GM03348 (cell line): ENCODE measurements at regions not wholly inside any gene's neighbourhood (a gene's known extent, or its start where the extent isn't known, plus 50 kb on each side); places are given as distances from the start of the nearest gene placed in this dataset.
A peak's percentile ranks its signal among the peaks of the same experiment; 100 is the strongest.

Source experiments
- DNase-seq: peaks from one replicate; pipeline ENCODE4 v3.0.0; 2012; ENCODE audit warnings: low spot score

DNA sequence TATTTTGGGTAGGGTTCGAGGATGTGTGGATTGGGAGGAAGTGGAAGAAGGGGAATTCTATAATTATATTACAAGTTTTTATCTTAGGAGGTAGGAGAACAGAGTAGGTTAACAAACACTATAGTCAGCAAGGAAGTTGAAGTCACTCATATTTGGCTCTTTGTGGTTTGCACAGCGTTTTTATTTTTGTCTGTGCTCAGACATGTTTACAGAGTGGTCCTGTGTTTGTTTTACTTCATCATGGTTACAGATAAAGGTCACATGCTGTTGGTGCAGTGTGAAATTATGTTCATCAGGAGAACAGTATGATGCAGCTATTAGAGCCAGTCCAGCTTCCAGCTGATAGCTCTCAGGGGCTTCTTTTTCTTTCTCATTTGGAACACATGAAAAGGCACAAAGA is 299.9 kb upstream of the SFRP2 start:
- no peak for DNase-seq

DNA sequence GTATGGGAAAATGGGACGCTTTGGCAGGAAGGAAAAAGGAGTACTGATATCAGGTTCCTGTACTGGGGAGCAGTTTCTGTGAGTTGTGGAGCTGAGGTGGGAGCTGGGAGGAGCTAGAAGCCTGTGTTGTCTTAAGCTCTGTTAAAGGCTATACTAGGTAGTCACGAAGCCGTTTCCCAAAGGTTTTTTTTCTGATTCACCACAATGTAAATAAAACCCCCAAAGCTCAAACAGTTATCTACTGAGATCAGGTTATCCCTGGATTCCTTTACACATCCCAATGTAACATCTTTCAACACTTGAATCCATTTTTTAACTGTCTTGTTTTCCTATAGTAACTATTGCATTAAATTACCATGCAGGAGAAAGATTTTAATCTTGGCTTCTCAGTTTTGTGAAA is 297.4 kb upstream of the SFRP2 start:
- DNase-seq, result no peak

DNA sequence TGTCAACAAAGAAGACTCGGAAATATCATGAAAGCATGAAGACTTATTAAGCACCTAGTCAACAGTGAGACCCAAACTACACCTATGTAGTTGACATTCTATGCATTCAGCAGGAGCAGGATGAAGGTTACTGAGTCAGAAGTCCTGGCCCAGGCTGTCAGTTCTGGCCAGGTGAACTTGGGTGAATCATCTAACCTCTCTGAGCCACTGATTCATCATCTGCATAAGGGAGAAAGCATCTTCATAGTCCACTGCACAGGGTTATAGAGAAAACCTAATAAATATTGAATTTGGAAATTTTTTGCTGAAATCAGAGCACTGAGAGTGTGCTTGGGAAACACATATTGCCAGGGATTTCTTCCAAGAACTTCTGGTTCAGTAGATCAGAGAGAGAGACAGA is 296.0 kb upstream of the SFRP2 start:
- no peak for DNase-seq

DNA sequence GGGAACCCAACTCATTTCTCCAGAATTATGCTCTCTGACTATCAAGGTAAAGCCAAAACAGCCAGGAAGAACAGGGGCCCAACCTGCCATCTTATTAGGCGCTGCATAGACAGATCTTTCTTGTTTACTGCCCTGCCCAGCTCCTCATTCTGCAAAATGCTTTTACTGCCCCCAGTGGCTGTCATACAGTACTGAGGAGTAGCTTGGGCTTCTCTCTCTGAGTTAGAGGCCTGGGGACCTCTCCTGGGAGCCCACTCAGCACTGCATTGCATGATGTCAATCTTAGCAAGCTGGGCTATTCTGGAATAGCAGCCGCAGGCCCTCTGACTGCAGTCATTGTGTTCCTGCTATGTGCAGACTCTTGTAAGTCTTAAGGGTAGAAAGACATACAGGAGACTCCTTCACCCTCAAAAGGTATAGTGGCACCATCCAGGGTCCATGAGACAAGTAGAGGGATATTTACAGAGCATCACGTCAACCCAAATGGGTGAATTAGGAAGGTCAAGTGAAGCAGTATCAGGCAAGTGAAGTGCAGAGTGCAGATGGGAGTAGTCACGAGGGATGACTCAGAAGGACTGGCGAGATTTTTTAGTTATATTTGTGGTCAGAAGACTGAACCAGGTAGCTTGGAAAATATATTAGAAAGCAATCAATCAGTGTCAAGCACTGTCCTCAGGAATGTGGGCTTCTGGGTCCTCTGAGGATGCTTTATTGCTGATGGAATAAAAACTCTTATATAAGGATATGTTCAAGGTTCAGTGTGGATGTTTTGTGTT is 294.1 kb upstream of the SFRP2 start:
- no peak for DNase-seq

DNA sequence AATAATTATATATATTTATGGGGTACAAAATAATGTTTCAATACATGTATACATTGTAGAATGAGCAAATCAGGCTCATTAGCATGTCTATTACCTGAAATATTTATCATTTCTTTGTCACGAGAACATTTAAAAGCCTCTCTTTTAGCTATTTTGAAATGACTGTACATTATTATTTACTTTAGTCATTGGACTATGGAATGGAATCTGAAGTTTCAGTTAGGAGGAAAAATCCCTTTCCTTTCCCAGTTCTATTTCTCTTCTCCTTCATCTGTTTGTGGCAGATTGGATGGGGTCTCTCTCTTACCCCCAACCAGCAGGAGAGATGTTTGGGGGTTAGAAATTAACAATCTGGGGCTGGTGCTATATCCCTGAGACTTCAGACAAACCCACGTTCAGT is 292.5 kb upstream of the SFRP2 start:
- no peak for DNase-seq

DNA sequence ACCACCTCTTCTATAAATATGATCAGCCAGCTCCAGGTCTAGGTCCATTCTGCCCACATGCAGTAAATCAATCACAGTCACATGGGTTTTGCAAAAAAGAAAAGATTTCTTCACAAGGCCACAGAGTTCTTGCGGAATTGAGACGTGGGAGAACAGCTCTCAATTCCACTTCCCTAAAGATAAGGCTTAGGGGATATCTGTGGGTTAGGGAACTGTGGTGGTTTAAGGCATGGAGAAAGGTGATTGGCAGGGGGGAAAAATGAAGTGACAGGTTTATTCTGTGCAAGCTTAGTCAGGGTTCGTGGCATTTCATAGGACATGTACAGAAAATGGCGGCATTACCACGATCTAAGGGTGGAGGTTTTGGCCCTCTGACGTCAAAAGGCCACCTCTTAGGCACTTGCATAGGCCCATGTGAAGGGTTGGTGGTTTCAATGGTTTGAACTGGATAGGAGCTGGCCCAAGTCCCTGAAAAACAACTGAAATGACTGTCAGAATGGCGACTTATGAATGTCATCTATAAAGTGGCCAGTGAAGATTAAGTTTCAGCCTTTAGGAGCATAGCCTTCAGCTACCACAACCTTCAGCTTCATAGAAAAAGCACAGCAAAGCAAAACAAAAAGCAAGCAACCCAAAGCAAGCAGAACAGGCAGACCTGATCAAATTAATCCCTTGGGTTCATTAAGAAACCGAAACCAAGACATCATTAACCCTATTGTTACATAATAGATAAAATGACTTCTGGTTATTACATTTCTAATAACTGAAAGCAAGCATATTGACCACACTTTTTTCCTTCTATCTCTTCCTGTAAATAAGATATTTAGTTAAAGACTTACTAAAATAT is 289.8 kb upstream of the SFRP2 start:
- DNase-seq, result no peak

DNA sequence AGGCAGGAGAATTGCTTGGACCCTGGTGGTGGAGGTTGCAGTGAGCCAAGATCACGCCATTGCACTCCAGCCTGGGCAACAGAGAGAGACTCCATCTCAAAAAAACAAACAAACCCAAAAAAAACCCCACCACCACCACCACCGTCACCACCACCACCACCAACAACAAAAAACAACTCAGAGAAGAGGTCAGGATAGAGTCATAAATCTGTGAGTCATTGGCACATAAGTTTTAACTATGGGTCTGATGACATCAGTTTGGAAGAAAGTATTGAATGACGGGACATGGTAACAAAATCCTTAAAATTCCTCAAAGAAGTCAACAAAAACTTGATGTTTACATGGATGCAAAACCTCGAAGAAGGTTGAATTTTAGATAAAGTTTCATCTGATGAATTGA is 288.0 kb upstream of the SFRP2 start:
- no peak for DNase-seq

DNA sequence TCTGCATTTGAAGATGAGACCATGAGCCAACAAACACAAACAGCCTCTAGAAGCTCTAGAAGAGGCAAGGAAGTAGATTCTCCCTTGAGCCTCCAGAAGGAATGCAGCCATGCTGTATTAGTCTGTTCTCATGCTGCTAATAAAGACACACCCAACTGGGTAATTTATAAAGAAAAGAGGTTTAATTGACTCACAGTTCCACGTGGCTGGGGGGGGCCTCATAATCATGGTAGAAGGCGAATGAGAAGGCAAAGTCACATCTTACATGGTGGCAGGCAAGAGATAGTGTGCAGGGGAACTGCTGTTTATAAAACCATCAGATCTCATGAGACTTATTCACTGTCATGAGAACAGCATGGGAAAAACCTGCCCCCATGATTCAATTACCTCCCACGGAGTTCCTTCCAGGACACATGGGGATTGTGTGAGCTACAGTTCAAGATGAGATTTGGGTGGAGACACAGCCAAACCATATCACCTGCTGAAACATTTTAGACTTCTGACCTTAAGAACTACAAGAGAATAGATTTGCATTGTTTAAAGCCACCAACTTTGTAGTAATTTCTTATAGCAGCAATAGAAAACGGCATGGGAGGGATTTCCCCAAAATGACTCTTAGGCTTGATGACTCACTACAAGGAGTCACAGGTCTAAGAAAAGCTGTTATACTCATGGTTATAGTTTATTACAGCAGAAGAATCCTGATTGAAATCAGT is 284.4 kb upstream of the SFRP2 start:
- peak; percentile 72 for DNase-seq

DNA sequence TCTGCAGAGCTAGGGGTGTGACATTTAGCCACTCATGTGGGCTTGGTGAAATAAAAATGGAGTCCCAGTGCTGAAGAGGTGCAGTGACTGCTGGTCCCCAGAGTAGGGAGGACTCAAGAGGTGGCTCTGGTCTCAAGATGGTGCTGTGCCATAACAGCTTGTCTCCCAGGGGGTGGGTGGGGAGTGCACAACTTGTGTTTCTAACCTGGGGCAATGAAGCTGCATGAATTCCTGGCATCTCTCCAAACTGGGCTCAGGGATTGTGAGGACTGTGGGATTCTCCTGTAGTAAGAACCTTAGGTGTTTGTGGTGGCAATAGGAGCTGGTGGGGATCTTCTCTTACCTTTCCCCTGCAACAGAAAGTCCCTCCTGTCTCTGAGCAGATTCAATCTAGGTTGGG is 278.9 kb upstream of the SFRP2 start:
- DNase-seq, result no peak

DNA sequence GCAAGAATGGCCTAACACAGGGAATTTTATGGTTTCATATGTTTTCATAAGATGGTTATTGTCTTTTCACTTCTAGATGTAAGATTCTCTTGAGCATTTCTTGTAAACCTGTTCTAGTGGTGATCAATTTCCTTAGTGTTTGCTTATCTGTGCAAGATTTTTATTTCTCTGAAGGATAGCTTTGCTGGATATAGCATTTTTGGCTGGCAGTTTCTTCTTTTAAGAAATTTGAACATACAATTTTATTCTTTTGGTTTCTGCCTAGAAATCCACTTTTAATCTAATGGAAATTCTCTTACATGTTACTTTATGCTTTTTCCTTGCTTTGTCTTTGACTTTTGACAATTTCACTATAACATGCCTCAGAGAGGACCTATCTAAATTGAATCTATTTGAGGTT is 276.5 kb upstream of the SFRP2 start:
- DNase-seq, result no peak

DNA sequence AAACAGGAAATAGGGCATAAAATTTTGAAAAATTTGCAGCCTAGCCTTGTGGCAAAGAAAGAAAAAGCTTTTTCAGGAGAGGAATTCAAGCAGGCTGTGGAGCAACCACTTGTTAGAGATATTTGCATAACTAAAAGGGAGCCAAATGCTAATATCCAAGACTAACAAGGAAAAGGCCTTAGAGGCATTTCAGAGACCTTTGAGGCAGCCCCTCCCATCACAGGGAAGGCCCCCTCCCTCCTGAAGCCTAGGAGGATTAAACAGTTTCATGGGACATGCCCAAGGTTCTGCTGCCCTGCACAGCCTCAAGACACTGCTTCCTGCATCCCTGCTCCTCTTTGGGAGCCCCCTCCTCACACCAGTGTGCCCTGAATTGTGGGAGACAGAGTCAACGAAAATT is 275.4 kb upstream of the SFRP2 start:
- no peak for DNase-seq

DNA sequence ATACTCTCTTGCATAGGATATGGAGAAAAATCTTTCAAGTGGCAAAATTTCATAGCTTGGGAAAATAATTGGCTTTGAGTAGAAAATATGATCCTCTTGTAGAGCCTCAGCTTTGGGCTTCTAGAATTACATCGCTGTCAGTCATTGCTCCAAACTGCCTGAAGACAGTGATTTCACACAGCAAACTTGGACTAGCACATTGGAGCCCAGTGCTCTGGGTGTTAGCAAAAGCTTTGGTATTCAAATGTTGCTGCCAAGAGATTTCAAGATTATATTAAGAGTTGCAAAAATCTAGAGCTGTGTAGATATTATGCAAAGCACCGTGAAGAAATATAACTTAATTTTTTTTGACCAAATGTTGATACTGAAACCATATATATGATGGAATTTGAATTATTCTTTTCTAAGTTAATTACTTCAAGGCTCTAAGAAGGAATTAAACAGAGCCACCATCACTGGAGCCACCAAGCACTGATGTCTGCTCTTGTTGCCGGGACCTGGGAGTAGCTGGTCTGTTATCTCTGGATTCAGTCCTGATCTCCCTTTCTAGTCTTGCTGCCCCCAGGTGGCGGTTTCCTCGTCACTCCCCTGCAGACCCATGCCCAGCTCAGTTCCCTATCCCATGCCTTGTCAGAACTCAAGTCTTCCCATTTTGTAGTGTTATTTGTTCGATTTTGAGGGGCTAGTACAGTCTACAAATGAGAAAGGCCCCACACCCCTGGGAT is 260.7 kb upstream of the SFRP2 start:
- DNase-seq, result peak; percentile 89

DNA sequence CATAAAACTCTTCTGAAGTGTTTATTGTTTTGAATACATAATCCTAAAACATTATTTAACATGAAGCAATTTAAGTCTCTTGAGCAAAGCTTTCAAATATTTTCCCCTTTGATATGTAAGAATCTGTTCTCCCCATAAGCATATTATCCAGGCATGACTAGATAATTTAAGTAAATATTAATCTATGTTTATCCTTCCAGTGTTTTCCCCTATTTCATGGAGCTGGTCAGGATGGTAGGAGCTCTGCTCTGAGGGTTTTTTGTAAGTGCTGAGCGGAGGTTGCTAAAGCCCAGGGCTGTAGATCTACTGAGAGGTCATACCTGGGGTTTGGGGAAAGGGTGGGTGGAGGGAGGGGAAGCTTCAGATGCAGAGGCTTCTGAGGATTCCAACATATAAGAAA is 258.9 kb upstream of the SFRP2 start:
- no peak for DNase-seq

DNA sequence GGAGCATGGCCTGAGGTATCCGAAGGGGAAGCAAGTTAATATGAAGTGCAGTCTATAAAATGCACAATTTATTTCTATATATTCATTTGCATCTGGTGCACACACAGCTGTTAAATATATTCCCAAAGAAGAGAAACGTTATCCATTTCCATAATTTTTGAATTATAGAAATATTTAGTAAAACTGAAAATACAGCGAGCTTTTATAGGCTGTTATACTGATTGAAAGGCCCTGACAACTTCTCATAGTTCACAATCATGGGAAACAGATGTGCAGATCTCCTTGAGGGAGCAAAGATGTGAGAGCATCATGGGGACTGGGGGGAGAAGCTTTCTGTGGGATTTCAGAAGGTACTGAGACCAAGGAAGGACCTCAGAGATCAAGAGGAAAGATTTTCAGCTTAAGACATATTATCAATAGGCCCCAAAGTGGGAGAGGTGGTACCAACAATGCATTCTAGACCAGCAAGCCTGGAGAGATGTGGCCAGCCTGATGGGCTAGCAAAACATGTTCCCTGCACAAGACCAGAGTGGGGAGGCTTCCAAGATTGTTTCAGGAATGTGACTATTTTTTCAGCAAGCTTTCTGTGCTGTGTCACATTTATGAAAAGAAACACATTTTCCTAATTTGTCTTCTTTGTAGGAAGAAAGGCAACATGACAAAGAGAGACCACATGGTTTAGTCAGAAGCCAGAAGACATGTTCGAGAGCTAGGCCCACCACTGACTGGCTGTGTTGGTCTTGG is 256.0 kb upstream of the SFRP2 start:
- peak; percentile 61 for DNase-seq

DNA sequence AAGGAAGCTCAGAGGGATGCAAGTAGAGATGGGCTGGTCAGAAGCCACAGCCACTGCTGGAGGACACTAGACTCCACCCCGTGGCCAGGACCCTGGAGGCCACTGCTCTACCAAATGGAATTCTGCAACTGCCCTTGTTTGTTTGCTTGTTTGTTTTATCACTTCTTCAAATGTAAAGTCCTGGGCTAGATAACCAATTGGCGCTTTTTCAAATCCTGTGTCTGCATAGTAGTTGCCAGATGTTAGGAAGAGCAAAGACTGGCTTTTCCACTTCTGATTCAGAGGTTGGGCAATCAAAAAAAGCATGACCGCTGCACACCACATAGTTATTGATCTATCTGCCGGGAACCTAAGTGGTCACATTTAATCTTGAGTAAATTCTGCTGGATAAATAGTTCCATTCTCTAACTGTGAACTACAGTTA is 255.2 kb upstream of the SFRP2 start:
- DNase-seq, result peak; percentile 71

DNA sequence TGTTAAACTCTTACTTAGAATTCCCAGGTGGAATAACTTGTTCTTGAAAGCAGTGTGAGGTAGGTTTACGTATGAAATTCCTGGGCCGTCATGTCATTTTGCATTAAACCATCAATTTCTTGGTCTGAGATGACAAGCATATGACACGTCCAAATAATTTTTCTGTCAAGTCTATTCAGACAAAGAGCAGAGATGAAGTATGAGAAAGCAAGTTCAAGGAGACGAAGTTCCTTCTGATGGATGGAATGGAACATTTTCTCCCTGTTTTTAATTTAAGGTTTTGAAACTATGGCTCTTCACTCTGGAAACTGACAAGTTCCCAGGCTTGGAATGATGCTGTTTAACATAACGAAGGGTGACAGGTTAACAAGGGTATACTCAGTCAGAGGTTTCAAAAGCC is 252.8 kb upstream of the SFRP2 start:
- no peak for DNase-seq

DNA sequence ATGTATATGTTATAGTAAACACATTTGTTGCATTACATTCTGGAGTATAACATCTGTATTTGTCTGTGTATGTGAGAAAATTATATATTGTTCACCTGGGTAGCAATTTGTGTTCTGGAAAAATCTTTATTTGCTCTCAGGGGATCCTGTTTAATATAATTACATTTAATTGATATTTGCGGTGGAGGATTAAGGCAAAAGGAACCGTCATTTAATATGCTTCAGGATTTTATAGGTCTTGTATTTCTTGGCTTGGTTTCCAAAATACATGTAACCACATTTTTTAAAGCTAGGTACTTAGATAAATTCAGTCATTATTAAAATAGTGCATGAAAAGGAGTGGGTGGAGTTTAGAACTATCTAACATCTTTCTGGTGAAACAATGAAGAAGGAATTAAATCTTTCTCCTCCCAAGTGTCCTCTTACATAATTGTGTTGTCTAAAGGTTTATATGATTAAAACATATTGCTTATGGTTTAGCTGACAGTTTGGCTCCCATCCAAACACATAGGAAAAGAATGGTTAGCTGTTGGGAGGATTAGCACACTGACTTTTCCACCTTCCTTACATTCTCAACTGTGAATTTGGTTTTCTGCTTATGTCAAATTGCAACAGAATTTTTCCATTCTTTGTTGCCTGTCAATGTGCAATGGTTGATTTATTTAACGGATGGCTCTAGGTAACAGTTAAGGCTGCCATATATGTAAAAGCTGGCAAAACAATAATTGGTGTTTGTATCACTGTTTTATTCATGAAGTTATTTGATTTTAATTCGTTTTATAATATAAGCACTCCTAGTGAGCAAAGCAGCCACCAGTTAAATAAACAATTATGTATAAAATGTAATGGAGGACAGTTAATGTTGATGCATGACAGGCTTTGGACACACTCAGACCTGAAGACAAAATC is 250.8 kb upstream of the SFRP2 start:
- no peak for DNase-seq

DNA sequence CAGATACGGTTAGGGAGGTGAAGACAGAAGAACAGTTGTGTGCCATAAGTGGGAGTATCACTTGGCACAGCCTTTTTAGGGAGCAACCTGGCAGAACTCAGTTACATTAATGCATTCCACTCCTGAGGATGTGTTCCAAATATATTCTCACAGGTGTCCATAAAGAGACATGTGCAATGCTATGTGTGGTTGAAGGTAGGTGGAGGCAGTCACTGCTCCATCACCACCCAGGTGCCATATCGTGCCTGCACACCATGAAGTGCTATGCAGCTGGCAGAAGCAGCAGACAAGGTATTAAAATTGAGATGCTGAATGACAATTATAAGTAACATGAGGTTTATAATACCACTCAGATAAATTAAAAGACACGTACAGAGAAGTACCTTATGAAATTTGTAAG is 248.0 kb upstream of the SFRP2 start:
- DNase-seq, result no peak

DNA sequence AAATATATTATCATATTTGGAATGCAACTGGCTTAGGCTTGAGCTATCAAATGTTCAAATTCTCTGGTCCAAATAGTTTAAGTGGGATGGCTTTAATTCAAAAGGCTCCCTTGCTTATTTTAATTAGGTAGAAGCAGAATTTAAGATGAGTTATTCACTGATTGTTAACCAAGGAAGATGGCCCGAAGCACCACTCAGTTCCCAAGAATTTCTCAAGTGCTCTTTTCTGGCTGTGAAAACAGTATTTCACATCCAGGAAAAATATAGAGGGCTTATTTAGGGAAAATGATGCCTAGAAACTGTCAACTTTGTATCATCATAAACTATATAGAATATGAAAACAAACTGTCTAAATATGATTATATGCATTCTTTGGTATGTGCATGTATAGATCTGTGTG is 246.5 kb upstream of the SFRP2 start:
- DNase-seq, result no peak

DNA sequence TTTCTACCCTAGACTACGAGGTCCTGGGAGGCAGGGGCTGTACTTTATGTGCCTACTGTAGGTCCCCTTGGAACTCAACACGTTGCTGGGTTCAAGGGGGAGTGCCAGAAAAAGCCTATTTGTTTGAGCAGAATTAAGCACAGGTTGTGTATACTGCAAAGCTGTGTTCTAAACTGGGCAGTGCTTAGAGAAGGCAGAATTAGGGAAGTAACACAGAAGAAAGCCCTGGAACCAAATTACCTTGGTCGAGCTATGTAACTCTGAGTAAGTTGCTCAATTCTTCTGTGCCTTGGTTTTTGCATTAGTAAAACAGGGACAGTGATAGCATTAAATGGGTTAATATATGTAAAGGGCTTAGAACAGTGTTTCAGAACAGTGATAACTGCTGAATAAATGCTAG is 245.0 kb upstream of the SFRP2 start:
- no peak for DNase-seq
